NCI-H748 (cell line): ENCODE measurements at regions not wholly inside any gene's neighbourhood (a gene's known extent, or its start where the extent isn't known, plus 50 kb on each side); places are given as distances from the start of the nearest gene placed in this dataset.

ENCODE experiments used
- DNase-seq: peaks from one replicate; lab custom pipeline; 2025; ENCODE audit not compliant: unreplicated experiment; lab: John Stamatoyannopoulos, UW

- no peak for DNase-seq
Observed at GRCh38 chr1:76763738-76764137, 103.5 kb upstream of the ST6GALNAC5 start.

DNA sequence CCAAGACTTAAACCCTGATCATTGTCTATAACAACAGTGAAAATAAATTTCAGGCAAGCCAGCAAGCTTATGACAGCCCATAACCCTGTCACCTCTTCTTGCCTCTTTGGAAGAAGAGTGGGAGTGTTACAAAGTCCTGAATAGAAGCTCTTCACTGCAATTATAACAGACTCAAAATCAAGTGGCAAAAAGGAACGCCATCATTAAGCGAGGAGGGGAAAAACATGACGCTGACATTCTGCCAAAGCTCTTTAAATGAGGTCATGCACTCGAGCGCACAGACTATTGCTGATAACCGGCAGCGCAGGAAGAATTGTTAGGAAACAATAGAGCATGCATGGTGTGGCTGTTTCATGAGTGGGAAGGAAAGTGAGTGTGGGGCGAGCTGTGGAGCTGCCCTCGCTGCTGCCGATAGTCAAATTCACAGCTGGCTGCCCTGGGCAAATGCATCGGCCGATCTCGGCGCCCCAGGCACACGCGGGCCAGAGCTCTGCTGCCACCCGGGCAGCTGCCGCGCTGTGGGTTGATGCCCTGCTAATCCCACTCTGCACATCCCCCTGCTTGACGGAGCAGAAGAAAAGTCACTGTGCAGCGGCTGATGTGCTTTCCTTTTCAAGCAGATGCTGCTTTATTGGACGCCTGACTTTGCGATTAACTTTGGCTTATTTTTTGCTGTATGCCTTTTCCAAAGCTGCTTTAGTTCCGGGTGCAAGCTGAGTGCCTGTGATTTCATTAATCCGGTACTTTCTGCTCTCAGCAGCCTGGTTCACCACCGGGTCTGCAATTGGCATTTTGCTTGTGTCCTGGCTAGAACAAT, 102.4 kb upstream of the ST6GALNAC5 start:
- DNase-seq, result peak; percentile 89

- DNase-seq, result no peak
Observed at GRCh38 chr1:76766381-76766780, 100.9 kb upstream of the ST6GALNAC5 start.

- DNase-seq, result no peak
Observed at GRCh38 chr1:76769911-76770310, 97.4 kb upstream of the ST6GALNAC5 start.

DNA sequence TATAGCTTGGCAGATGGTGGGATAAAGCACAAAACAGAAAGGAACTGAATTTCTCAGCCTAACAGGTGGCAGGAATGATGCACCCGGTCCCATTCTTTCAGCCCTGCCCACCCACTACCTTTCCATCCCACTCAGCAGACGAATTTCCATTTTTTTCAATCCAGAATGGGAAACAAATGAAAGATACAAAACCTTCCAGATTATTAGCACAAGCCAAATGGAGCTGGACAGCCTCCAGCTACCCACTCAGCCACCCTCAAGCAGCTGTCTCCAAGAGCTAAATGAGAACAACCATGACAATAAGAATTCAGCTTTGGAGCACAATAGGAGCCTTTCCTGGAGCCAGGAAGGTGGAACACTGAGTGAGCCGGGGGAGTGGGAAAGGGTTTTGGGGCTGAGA, 96.3 kb upstream of the ST6GALNAC5 start:
- peak; percentile 81 for DNase-seq

DNA sequence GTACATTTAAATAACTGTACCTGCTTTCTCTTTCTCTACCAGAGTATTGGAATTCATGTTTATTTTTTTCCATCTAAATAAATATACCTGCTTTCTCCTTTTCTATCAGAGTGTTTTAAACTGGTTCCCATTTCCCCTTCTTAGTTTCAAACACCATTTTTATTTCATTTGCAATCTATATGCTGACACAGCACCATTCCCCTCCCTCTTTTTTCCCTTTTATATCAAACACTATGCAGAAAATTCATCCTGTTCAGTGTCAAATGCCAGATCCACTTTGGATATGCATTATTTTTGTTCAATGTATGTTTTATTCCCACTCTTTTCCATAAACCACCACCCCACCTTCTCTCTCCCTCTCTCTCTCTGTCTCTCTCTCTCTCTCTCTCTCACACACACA, 85.8 kb upstream of the ST6GALNAC5 start:
- DNase-seq, result no peak

GRCh38 chr1:76782809-76783208, 84.5 kb upstream of the ST6GALNAC5 start:
- DNase-seq, result no peak

DNA sequence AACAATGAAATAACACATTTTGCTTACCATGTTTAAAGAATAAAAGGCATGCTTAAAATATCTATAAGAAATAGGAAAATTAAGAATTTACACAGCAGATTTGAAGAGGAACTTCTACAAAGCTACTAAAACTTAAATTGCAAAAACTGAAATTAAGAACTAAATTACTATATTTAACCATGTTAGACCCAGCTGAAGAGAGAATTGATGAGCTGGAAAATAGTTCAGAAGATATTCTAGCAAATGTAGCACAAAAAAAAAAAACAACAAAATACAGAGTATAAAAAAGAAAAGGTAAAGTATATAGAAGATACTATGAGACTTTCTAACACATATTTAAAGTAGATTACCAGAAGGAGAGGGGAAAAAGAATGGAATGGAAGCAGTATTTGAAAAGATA, 82.8 kb upstream of the ST6GALNAC5 start:
- DNase-seq, result no peak

- no peak for DNase-seq
Observed at GRCh38 chr1:76786222-76786621, 81.1 kb upstream of the ST6GALNAC5 start.

DNA sequence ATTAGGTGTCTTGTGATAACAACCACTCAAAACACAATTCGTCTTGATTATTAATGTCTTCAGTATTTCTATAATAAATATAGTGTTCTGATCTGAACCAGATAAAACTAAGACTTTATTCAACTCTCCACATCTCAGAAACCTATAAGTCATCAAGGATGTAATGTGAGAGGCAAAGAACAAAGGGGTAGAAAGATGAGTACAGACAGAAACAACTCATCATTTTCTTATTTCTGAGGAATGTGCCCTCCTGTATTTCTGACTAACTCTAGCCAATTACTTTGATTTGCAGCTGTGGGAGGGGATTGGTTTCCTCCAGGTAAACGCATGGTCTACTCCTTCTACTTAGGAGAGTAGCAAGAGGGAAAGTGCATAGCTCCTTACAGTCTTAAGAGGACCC, 73.7 kb upstream of the ST6GALNAC5 start:
- DNase-seq, result no peak

DNA sequence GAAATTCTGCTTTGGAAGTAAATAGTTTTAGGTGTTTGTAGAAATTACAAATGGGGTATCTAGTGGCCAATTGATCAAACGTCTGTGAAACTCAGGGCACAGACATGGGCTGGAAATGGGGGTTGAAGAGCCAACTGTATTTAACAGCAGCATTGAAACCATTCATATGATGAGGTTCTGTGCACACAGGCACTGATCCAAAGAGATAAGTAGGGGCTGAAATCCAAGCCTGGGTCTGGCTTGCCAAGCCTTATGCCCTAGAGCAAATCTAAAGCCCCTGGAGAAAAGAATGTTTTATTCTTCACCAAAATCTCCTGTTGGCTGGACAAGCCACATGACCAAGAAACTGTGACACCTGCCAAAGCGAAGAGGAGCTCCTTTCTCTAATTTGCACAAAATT, 67.6 kb upstream of the ST6GALNAC5 start:
- DNase-seq, result no peak

DNA sequence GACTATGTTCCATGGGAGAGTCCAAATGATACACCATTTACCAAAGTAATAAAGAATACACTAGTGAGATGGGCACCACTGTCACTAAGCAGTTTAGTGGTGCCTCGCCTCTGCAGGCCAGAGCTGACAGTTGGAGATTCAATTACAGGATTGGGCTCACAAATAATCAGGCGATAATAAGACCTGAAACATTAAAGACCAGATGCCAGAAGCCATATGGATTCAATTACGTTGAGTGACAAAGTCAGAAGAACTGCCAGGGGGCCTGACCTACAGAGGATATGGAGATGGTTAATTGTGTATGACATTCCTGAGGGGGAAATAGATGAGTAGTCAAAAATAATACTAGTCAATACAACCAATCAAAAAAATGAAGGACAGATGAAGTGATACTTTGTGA, 65.2 kb upstream of the ST6GALNAC5 start:
- DNase-seq, result no peak

GRCh38 chr1:76807543-76808260, 59.6 kb upstream of the ST6GALNAC5 start:
- no peak for DNase-seq
